Prostate gland (tissue), 2 donors: ENCODE measurements at regions not wholly inside any gene's neighbourhood (a gene's known extent, or its start where the extent isn't known, plus 50 kb on each side); places are given as distances from the start of the nearest gene placed in this dataset.
"Not testable (repeated sequence)": the region's sequence is repeated elsewhere in the genome, so short reads cannot be mapped to it uniquely, and the experiment has no call there.

Source experiments
- DNase-seq: peaks from one replicate; pipeline ENCODE4 v3.0.0-alpha.2; 2019; ENCODE audit warnings: low spot score
- H3K27ac ChIP-seq, 2 donors: fragments of 200-600 bp; sonication (generic); 2 replicates each; pipeline ENCODE4 v1.5.1; 2017 to 2019
- H3K27me3 ChIP-seq: fragments of 200-600 bp; sonication (generic); replicated peaks from 2 replicates; pipeline ENCODE4 v1.5.1; 2019; ENCODE audit not compliant: insufficient read depth
- H3K36me3 ChIP-seq, 2 donors: fragments of 200-600 bp; sonication (generic); 1 replicate in 1 of 2; 2 replicates in 1 of 2; pipeline versions ENCODE4 v1.5.1 to v1.8.1; 2017 to 2019
- H3K4me1 ChIP-seq: fragments of 200-600 bp; sonication (generic); replicated peaks from 2 replicates; pipeline ENCODE4 v1.5.1; 2019
- H3K4me3 ChIP-seq, 2 donors: fragments of 200-600 bp; sonication (generic); 2 replicates each; pipeline ENCODE4 v1.5.1; 2017 to 2019
- H3K9me3 ChIP-seq: fragments of 200-600 bp; sonication (generic); 2 replicates; pipeline ENCODE4 v1.5.1; 2017
- POLR2A ChIP-seq: fragments of 450-650 bp; IDR thresholded peaks from one replicate; pipeline ENCODE4 v1.6.1; 2016; ENCODE audit warnings: antibody characterized with exemption, mild to moderate bottlenecking
- POLR2AphosphoS5 ChIP-seq: sonication (generic); formaldehyde crosslinking; IDR thresholded peaks from one replicate; pipeline ENCODE4 v1.6.1; 2017; ENCODE audit warnings: antibody characterized with exemption
- WGBS: methylation state at CpG from one replicate; pipeline ENCODE4 v1.1.5; 2018; 5-methylcytosine and 5-hydroxymethylcytosine counted together
- intact Hi-C: fragments of 100-400 bp; cut with DNase I; formaldehyde crosslinking; loops from one replicate; pipeline ENCODE4 v1.14.2; 2022
- TF ChIP-seq, protein P1 (sequence below), 4 experiments: fragments of 200-600 bp in 2 of 4; fragments of 450-650 bp in 2 of 4; sonication (generic) in 2 of 4; IDR thresholded peaks; 1 replicate in 3 of 4; 2 replicates in 1 of 4; pipeline ENCODE4 v1.5.1; 2016 to 2019; ENCODE audit warnings: antibody characterized with exemption in 4 of 4, mild to moderate bottlenecking in 2 of 4, moderate library complexity in 2 of 4

DNA sequence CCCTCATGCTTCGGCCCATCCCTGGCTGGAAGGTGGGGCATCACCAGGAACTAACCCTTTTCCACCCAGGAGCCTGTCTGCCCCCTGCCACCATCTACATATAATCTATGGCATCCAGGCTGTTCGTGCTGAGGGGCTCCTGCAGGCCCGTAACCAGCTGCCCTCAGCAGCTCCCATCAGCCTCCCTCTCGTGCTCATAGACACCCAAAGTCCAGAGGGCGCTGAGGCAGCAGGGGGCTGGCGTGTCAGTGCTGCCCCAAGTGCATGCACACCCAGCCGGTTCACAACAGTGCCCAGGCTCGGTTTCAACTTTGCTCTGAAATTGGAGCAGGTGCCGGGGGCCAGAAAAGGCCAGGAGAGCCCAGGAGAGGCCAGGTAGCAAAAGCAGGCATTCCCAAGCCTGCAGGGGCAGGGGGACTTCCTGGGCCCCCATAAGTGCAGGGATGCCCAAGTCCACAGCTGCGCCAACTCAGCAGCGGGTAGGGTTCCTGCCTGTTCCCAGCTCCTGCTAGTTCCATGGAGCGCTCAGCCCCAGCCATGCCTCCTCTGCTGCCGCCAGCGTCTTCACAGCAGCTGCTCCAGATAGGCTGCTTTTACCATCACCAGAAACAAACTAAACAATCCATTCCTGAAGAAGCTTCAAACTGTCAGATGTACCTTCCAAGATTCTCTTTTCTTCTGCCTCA is 558.2 kb upstream of the GNPDA2 start:
- intact Hi-C loops = no loop called here
- no peak for DNase-seq
- H3K27ac ChIP-seq = no peak overlapping the region
- H3K4me1 ChIP-seq = no peaks in the 10 kb centered on the region
- no peaks in the 10 kb centered on the region for H3K27me3 ChIP-seq
- H3K9me3 ChIP-seq = no peaks in the 10 kb centered on the region
- no peaks in the 10 kb centered on the region for H3K36me3 ChIP-seq
- 92% methylated on average over 13 of the region's 14 CpGs for WGBS
- TF ChIP-seq POLR2AphosphoS5 = no peak
- TF ChIP-seq POLR2A = no peak
- TF ChIP-seq, protein P1, sequence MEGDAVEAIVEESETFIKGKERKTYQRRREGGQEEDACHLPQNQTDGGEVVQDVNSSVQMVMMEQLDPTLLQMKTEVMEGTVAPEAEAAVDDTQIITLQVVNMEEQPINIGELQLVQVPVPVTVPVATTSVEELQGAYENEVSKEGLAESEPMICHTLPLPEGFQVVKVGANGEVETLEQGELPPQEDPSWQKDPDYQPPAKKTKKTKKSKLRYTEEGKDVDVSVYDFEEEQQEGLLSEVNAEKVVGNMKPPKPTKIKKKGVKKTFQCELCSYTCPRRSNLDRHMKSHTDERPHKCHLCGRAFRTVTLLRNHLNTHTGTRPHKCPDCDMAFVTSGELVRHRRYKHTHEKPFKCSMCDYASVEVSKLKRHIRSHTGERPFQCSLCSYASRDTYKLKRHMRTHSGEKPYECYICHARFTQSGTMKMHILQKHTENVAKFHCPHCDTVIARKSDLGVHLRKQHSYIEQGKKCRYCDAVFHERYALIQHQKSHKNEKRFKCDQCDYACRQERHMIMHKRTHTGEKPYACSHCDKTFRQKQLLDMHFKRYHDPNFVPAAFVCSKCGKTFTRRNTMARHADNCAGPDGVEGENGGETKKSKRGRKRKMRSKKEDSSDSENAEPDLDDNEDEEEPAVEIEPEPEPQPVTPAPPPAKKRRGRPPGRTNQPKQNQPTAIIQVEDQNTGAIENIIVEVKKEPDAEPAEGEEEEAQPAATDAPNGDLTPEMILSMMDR (IDR thresholded peaks at IDR 0.05) = no peak
- no peak overlapping the region for H3K4me3 ChIP-seq

DNA sequence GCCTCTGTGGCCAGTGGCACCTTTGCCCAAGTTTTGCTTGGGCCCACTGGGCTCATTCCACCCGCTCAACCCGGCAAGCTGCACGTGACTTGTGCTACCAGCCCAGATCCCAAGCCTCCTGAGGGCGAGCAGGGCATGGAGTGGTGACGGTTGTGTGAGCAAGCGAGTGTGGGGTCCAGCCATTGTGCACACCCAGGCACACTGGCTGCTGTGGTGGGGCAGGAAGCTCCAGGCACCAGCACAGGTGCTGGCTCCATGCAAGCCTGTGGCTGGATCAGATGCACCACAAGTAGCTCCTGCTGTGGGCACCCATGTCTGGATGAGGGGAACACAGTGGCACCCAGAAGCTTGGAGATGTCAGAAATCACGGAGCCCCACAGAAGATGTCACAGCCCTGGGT is 557.0 kb upstream of the GNPDA2 start:
- 82% methylated on average over 7 of the region's 7 CpGs for WGBS
- DNase-seq = no peak
- H3K4me1 ChIP-seq = no peaks in the 10 kb centered on the region
- H3K27me3 ChIP-seq = no peaks in the 10 kb centered on the region
- no peak overlapping the region for H3K4me3 ChIP-seq
- H3K9me3 ChIP-seq = no peaks in the 10 kb centered on the region
- H3K27ac ChIP-seq = no peak overlapping the region
- H3K36me3 ChIP-seq = no peaks in the 10 kb centered on the region
- intact Hi-C loops = no loop called here
- TF ChIP-seq, protein P1 (IDR thresholded peaks at IDR 0.05) = no peak
- TF ChIP-seq POLR2AphosphoS5 (no peak), POLR2A (no peak)

DNA sequence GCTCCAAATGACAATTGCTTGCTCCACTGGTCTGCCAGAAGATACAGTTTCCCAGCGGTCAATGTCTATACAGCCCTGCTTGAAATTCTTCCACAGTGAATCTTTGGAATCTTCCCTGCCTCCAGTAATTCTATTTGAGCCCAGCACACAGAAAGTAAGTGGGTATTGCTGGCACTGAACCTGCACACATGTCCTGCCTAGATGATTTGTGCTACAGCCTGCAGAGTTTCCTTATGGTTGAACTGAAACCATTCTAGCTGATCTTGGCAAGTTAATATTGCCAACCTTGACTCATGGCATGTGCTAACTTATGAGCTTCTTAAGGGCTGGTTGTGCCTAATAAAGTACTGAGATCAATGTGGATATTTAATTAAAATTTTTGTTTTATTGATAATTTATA is 553.8 kb upstream of the GNPDA2 start:
- no peak for TF ChIP-seq POLR2AphosphoS5
- TF ChIP-seq, protein P1 (IDR thresholded peaks at IDR 0.05) = no peak
- no peak for TF ChIP-seq POLR2A
- H3K4me1 ChIP-seq = no peaks in the 10 kb centered on the region
- no peak overlapping the region for H3K4me3 ChIP-seq
- no peak overlapping the region for H3K27ac ChIP-seq
- WGBS = 94% methylated on average over 1 of the region's 1 CpG
- no peaks in the 10 kb centered on the region for H3K27me3 ChIP-seq
- H3K36me3 ChIP-seq = no peaks in the 10 kb centered on the region
- DNase-seq = no peak
- intact Hi-C loops = no loop called here
- H3K9me3 ChIP-seq = no peaks in the 10 kb centered on the region

DNA sequence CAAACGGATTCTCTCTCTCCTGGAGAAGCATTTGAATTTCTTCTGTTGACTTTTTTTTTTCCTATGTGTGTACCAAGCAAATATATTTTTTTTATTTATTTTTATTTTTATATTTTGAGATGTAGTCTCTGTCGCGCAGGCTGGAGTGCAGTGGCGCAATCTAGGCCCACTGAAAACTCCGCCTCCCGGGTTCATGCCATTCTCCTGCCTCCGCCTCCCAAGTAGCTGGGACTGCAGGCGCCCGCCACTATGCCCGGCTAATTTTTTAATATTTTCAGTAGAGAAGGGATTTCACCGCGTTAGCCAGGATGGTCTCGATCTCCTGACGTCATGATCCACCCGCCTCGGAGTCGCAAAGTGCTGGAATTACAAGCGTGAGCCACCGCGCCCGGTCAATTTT is 549.5 kb upstream of the GNPDA2 start:
- Histone ChIP-seq H3K36me3 (no peaks in the 10 kb centered on the region), H3K9me3 (no peaks in the 10 kb centered on the region), H3K4me3 (no peak overlapping the region), H3K27ac (no peak overlapping the region), H3K4me1 (no peaks in the 10 kb centered on the region), H3K27me3 (no peaks in the 10 kb centered on the region)
- intact Hi-C loops = no loop called here
- DNase-seq = no peak
- TF ChIP-seq POLR2A = no peak
- TF ChIP-seq POLR2AphosphoS5 = no peak
- TF ChIP-seq, protein P1 (IDR thresholded peaks at IDR 0.05) = no peak
- 91% methylated on average over 21 of the region's 21 CpGs for WGBS

DNA sequence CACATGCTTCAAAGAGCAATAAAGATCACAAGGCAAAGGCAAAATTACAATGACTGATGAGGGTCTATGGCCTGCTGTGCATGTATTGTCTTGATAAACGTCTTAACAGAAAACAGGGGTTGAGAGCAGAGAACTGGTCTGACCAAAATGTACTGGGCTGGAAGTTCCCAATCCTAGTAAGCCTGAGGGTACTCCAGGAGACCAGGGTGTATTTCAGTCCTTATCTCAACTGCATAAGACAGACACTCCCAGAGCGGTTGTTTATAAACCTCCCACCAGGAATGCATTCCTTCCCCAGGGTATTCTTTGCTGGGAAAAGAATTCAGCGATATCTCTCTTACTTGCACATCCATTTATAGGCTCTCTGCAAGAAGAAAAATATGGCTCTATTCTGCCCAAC is 521.8 kb upstream of the GNPDA2 start:
- 73% methylated on average over 3 of the region's 3 CpGs for WGBS
- H3K36me3 ChIP-seq, DNase-seq, intact Hi-C loops, H3K4me1 ChIP-seq, H3K27me3 ChIP-seq, H3K9me3 ChIP-seq, H3K4me3 ChIP-seq, H3K27ac ChIP-seq: not testable (repeated sequence)
